H9 (cell line): ENCODE measurements at regions not wholly inside any gene's neighbourhood (a gene's known extent, or its start where the extent isn't known, plus 50 kb on each side); places are given as distances from the start of the nearest gene placed in this dataset.

Experiments
- DNase-seq: peaks from one replicate; pipeline ENCODE4 v3.0.0-alpha.2; 2017
- H2AFZ ChIP-seq: one replicate; pipeline ENCODE4 v1.6.1; 2013; ENCODE audit warnings: mild to moderate bottlenecking, low read length, control low read depth, moderate library complexity
- H2AK5ac ChIP-seq: 2 replicates; pipeline ENCODE4 v1.6.1; 2013; ENCODE audit warnings: low read length, control low read depth, mixed read lengths; ENCODE audit not compliant: insufficient read length
- H2BK120ac ChIP-seq: one replicate; pipeline ENCODE4 v1.6.1; 2013; ENCODE audit warnings: low read depth, mild to moderate bottlenecking, low read length, control low read depth, inconsistent platforms; ENCODE audit not compliant: poor library complexity, severe bottlenecking
- H2BK12ac ChIP-seq: 2 replicates; pipeline ENCODE4 v1.6.1; 2013; ENCODE audit warnings: low read length, control low read depth, mixed read lengths, low read depth; ENCODE audit not compliant: insufficient read length
- H2BK15ac ChIP-seq: 2 replicates; pipeline ENCODE4 v1.6.1; 2013; ENCODE audit warnings: low read depth, low read length, control low read depth
- H2BK20ac ChIP-seq: one replicate; pipeline ENCODE4 v1.6.1; 2013; ENCODE audit warnings: low read depth, mild to moderate bottlenecking, low read length, control low read depth, inconsistent platforms; ENCODE audit not compliant: poor library complexity, severe bottlenecking
- H2BK5ac ChIP-seq: 2 replicates; pipeline ENCODE4 v1.6.1; 2013; ENCODE audit warnings: low read length, control low read depth, mixed read lengths; ENCODE audit not compliant: insufficient read length
- H3K14ac ChIP-seq: 2 replicates; pipeline ENCODE4 v1.6.1; 2013; ENCODE audit warnings: low read length, control low read depth; ENCODE audit not compliant: insufficient read depth
- H3K18ac ChIP-seq: 2 replicates; pipeline ENCODE4 v1.6.1; 2013; ENCODE audit warnings: low read depth, mild to moderate bottlenecking, mixed read lengths, low read length, control low read depth; ENCODE audit not compliant: insufficient read length
- H3K23ac ChIP-seq: 2 replicates; pipeline ENCODE4 v1.6.1; 2013; ENCODE audit warnings: low read length, control low read depth, mixed read lengths, low read depth; ENCODE audit not compliant: insufficient read length
- H3K23me2 ChIP-seq: 2 replicates; pipeline ENCODE4 v1.6.1; 2013; ENCODE audit warnings: low read depth, mild to moderate bottlenecking, mixed read lengths, low read length, control low read depth; ENCODE audit not compliant: insufficient read length, poor library complexity, severe bottlenecking
- H3K27ac ChIP-seq: 2 replicates; pipeline ENCODE4 v1.5.1; 2013; ENCODE audit warnings: low read length, control low read depth, mixed read lengths, low read depth; ENCODE audit not compliant: insufficient read length
- H3K27me3 ChIP-seq: 2 replicates; pipeline ENCODE4 v1.6.1; 2013; ENCODE audit warnings: low read length, control low read depth, inconsistent platforms; ENCODE audit not compliant: insufficient read depth
- H3K4ac ChIP-seq: 2 replicates; pipeline ENCODE4 v1.6.1; 2013; ENCODE audit warnings: low read depth, mild to moderate bottlenecking, control low read depth, inconsistent platforms, low read length, moderate library complexity
- H3K4me1 ChIP-seq: 2 replicates; pipeline ENCODE4 v1.6.1; 2013; ENCODE audit warnings: low read length, control low read depth, inconsistent platforms; ENCODE audit not compliant: insufficient read depth
- H3K4me2 ChIP-seq: 2 replicates; pipeline ENCODE4 v1.6.1; 2013; ENCODE audit warnings: low read length, control low read depth, mixed read lengths; ENCODE audit not compliant: insufficient read length, insufficient read depth
- H3K56ac ChIP-seq: 2 replicates; pipeline ENCODE4 v1.6.1; 2013; ENCODE audit warnings: low read depth, mild to moderate bottlenecking, mixed read lengths, low read length, control low read depth; ENCODE audit not compliant: insufficient read length
- H3K79me1 ChIP-seq: 2 replicates; pipeline ENCODE4 v1.6.1; 2013; ENCODE audit warnings: low read depth, mild to moderate bottlenecking, moderate library complexity, low read length, control low read depth, inconsistent platforms; ENCODE audit not compliant: insufficient read depth, poor library complexity, severe bottlenecking
- H3K79me2 ChIP-seq: 2 replicates; pipeline ENCODE4 v1.6.1; 2013; ENCODE audit warnings: low read length, control low read depth, inconsistent platforms; ENCODE audit not compliant: insufficient read depth
- H3K9ac ChIP-seq: 2 replicates; pipeline ENCODE4 v1.6.1; 2013; ENCODE audit warnings: low read length, control low read depth, mixed read lengths; ENCODE audit not compliant: insufficient read length; ENCODE audit errors: extremely low read depth
- H3K9me3 ChIP-seq: one replicate; pipeline ENCODE4 v1.6.1; 2013; ENCODE audit warnings: low read depth, low read length, inconsistent platforms; ENCODE audit not compliant: control insufficient read depth
- H3T11ph ChIP-seq: one replicate; pipeline ENCODE4 v1.6.1; 2013; ENCODE audit warnings: mild to moderate bottlenecking, low read length, control low read depth, inconsistent platforms
- H4K20me1 ChIP-seq: one replicate; pipeline ENCODE4 v1.6.1; 2013; ENCODE audit not compliant: control insufficient read depth, insufficient read length, insufficient read depth
- H4K5ac ChIP-seq: 2 replicates; pipeline ENCODE4 v1.6.1; 2013; ENCODE audit warnings: low read depth, mild to moderate bottlenecking, mixed read lengths, low read length, control low read depth; ENCODE audit not compliant: insufficient read length
- H4K8ac ChIP-seq: replicated peaks from 2 replicates; pipeline ENCODE4 v1.6.1; 2013; ENCODE audit warnings: low read length, control low read depth, mixed read lengths, low read depth; ENCODE audit not compliant: insufficient read length
- H4K91ac ChIP-seq: 2 replicates; pipeline ENCODE4 v1.6.1; 2013; ENCODE audit warnings: low read depth, mild to moderate bottlenecking, moderate library complexity, mixed read lengths, low read length, control low read depth; ENCODE audit not compliant: insufficient read length
- H3K27ac Mint-ChIP-seq, 3 experiments: 2 replicates in 2 of 3; 3 replicates in 1 of 3; pipeline ENCODE4 v1.8.0; 2020 to 2021; ENCODE audit warnings: mixed read lengths in 3 of 3, mild to moderate bottlenecking in 1 of 3, moderate library complexity in 1 of 3
- H3K27me3 Mint-ChIP-seq: 2 replicates; pipeline ENCODE4 v1.8.0; 2021; ENCODE audit warnings: low read depth, mild to moderate bottlenecking, moderate library complexity, mixed read lengths
- H3K36me3 Mint-ChIP-seq, 3 experiments: 2 replicates in 2 of 3; 3 replicates in 1 of 3; pipeline ENCODE4 v1.8.0; 2020 to 2021; ENCODE audit warnings: low read depth in 3 of 3, mixed read lengths in 3 of 3; ENCODE audit not compliant: insufficient read depth in 1 of 3
- H3K4me1 Mint-ChIP-seq, 2 experiments: 2 replicates each; pipeline ENCODE4 v1.8.0; 2020; ENCODE audit warnings: mixed read lengths in 2 of 2
- H3K4me3 Mint-ChIP-seq, 2 experiments: 2 replicates in 1 of 2; 3 replicates in 1 of 2; pipeline ENCODE4 v1.8.0; 2020 to 2021; ENCODE audit warnings: mild to moderate bottlenecking in 2 of 2, mixed read lengths in 2 of 2, moderate library complexity in 1 of 2
- H3K9me3 Mint-ChIP-seq, 2 experiments: 2 replicates in 1 of 2; 3 replicates in 1 of 2; pipeline ENCODE4 v1.8.0; 2020; ENCODE audit warnings: mild to moderate bottlenecking in 2 of 2, mixed read lengths in 2 of 2, moderate library complexity in 1 of 2
- CTCF ChIP-seq: fragments of 200-600 bp; sonication (generic); conservative IDR thresholded peaks from 3 replicates; pipeline ENCODE4 v1.8.0; 2021; ENCODE audit warnings: antibody characterized with exemption, mild to moderate bottlenecking
- WGBS: extraction: QIAGEN DNeasy Blood & Tissue Kit; methylation state at CpG from one replicate; pipeline ENCODE4 v1.1.7; 2013; ENCODE audit warnings: missing lambda C conversion rate, low lambda C conversion rate, mixed read lengths; ENCODE audit not compliant: insufficient read length; ENCODE audit errors: extremely low coverage; 5-methylcytosine and 5-hydroxymethylcytosine counted together

- Histone ChIP-seq H3K56ac (no peak overlapping the region), H3K4me2 (no peak overlapping the region), H4K91ac (no peak overlapping the region), H2BK12ac (no peak overlapping the region), H3K27me3 (no peaks in the 10 kb centered on the region), H3K23me2 (no peaks in the 10 kb centered on the region), H3K9me3 (no peaks in the 10 kb centered on the region), H3T11ph (no peak overlapping the region), H2BK20ac (no peak overlapping the region), H4K8ac (no peak overlapping the region), H3K79me1 (no peaks in the 10 kb centered on the region), H3K4ac (no peak overlapping the region), H2BK120ac (no peak overlapping the region), H4K20me1 (no peaks in the 10 kb centered on the region), H2AK5ac (no peak overlapping the region), H4K5ac (no peak overlapping the region), H3K27ac (no peak overlapping the region), H2BK5ac (no peak overlapping the region), H2BK15ac (no peak overlapping the region), H2AFZ (no peak overlapping the region), H3K14ac (no peak overlapping the region), H3K4me1 (no peaks in the 10 kb centered on the region), H3K18ac (no peak overlapping the region), H3K9ac (no peak overlapping the region), H3K79me2 (no peaks in the 10 kb centered on the region), H3K23ac (no peak overlapping the region)
- H3K4me1 Mint-ChIP-seq = peaks cover 12 to 13% of the 10 kb centered on the region in 2 experiments
- no peaks in the 10 kb centered on the region for H3K27me3 Mint-ChIP-seq
- H3K27ac Mint-ChIP-seq = no peak overlapping the region
- no peaks in the 10 kb centered on the region; a peak in 1 of 5 replicates for H3K9me3 Mint-ChIP-seq
- H3K4me3 Mint-ChIP-seq = no peak overlapping the region
- TF ChIP-seq CTCF = no peak
- no peak for DNase-seq
- no CpG with 5 or more reads among the region's 3 CpGs for WGBS
- H3K36me3 Mint-ChIP-seq = no peaks in the 10 kb centered on the region
These were observed 682.2 kb upstream of the AMOT start for GRCh38 chrX:113522814-113523213.
